ENCODE measurements at regions not wholly inside any gene's neighbourhood (a gene's known extent, or its start where the extent isn't known, plus 50 kb on each side); places are given as distances from the start of the nearest gene placed in this dataset.
A peak's percentile ranks its signal among the peaks of the same experiment; 100 is the strongest.

DNA sequence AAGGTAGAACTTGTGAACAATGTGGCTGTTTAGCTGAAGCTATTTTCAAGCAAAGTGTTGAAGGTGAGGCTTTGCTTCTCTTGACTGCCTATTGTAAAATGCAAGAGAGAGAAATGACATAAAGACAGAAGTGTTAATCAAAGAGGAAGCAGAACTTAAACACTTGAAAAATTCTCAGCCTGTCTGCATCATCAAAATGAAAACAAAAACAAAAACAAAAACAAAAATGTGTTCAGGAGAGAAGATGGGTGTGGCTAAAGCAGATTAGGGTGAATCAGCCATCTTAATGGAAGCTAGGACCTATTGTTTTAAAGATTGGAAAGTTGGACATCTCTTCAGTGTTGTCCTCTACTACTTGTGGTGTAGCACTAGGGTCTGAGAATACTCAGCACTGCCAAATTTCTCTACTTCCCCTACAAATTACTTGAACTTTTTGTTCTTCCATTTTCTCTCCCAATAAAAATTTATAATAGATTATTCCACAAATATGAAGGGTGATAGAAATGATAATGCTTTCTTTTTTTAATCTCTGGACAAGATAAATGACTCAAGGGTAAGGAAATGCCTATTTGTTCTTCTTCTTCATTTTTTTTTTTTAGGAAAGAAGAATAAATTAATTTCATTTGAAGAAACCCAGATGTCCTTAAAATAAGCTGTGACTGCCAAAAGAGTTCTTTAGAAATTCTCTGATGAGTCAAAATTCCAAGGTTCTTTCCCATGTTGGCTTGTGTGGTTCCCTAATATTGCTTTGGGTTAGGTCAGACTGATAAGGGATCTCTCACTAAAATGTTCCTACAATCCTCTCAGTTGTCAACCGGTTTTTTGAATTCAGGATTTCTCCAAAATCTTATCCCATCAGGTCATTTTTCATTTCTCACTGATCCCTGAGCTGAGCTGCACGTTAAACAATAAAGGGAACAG lies 571.2 kb upstream of the ZEB2 start:
- no peak overlapping the region for H2BK5ac ChIP-seq (ENCODE audit: low read depth, low read length, poor library complexity, severe bottlenecking)
- H3K36me3 ChIP-seq (ENCODE audit: control insufficient read depth in 1 of 2, insufficient read depth in 2 of 2, low read depth in 1 of 2, low read length in 2 of 2) = no peaks in the 10 kb centered on the region
- no peak overlapping the region for H4K91ac ChIP-seq (ENCODE audit: low read length)
- H2BK120ac ChIP-seq (ENCODE audit: low read depth, low read length) = no peak overlapping the region
- no peak overlapping the region for H3K9ac ChIP-seq (ENCODE audit: low read length)
- WGBS = 54% methylated on average over 1 of the region's 2 CpGs
- H4K8ac ChIP-seq (ENCODE audit: low read length) = no peak overlapping the region
- H2BK12ac ChIP-seq (ENCODE audit: low read length in 2 of 2) = no peak overlapping the region
- H3K4me2 ChIP-seq (ENCODE audit: low read length, poor library complexity, severe bottlenecking) = no peak overlapping the region
- DNase-seq = peak; percentile 65
- no peak overlapping the region for H3K18ac ChIP-seq (ENCODE audit: low read depth in 1 of 2, low read length in 2 of 2)
- H3K4me1 ChIP-seq (ENCODE audit: control insufficient read depth, insufficient read depth, low read depth, low read length) = no peaks in the 10 kb centered on the region
- no peak overlapping the region for H3K4me3 ChIP-seq (ENCODE audit: insufficient read depth in 1 of 2, low read depth in 1 of 2, low read length in 2 of 2)
- H2AFZ ChIP-seq (ENCODE audit: low read depth, low read length) = no peak overlapping the region
- H3K14ac ChIP-seq (ENCODE audit: low read length in 2 of 2) = no peak overlapping the region
- H3K27me3 ChIP-seq (ENCODE audit: control insufficient read depth in 1 of 2, insufficient read depth in 1 of 2, low read length in 2 of 2) = no peaks in the 10 kb centered on the region
- H3K79me1 ChIP-seq (replicated peaks; ENCODE audit: low read length, poor library complexity, severe bottlenecking) = peaks cover 2% of the 10 kb centered on the region
- peaks cover 7% of the 10 kb centered on the region for H3K9me3 ChIP-seq (ENCODE audit: control insufficient read depth, low read length)
- H2BK15ac ChIP-seq (ENCODE audit: low read depth, poor library complexity, severe bottlenecking) = no peak overlapping the region
- H3K4ac ChIP-seq (ENCODE audit: low read depth in 1 of 2, low read length in 2 of 2) = no peak overlapping the region
- H3K23ac ChIP-seq (ENCODE audit: low read length in 2 of 2) = no peak overlapping the region
- H3K27ac ChIP-seq (ENCODE audit: low read length, poor library complexity, severe bottlenecking) = no peak overlapping the region
- H2AK5ac ChIP-seq (ENCODE audit: low read length, severe bottlenecking) = no peak overlapping the region

DNA sequence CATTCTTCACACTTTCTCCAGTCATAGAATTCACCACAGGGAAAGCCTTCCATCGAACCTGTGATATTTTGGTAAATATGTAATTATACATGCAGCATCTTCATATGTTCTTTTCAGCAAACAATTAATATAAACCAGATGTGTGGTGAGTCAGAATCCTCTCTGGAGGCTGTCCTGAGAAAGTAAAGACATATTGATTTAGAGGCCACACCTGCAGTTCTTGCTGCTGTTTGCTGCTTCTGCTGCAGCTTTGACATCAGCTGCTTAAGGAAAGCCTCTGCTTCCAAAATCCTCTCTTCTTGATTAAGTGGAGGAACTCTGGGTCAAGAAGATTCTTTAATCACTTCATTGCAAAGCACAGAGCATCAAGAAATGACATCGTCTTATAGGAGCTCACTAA lies 568.8 kb upstream of the ZEB2 start:
- WGBS = no CpG with 5 or more reads among the region's 2 CpGs

DNA sequence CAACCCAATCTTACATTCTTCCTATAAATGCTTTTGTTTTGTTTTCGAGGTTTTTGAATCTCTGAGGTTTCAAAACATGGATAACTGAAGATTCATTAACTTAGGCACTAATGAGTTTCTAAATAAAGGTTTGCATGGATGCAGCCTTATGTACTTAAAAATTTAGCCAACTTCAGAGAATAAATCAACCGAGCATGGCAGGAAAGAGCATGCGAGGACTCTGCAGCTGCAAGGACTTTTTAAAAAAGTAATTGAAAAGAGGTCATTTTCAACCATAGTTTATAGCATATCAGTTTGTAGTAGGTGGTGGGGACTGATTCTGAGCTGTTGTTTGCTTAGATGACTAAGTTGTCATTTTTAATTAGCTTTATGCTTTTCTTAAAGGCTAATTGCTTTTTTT lies 567.0 kb upstream of the ZEB2 start:
- Histone ChIP-seq H2BK120ac (ENCODE audit: low read depth, low read length) (no peak overlapping the region), H3K9ac (ENCODE audit: low read length) (no peak overlapping the region), H2BK5ac (ENCODE audit: low read depth, low read length, poor library complexity, severe bottlenecking) (no peak overlapping the region), H2BK15ac (ENCODE audit: low read depth, poor library complexity, severe bottlenecking) (no peak overlapping the region), H3K27me3 (ENCODE audit: control insufficient read depth in 1 of 2, insufficient read depth in 1 of 2, low read length in 2 of 2) (no peaks in the 10 kb centered on the region), H2BK12ac (ENCODE audit: low read length in 2 of 2) (no peak overlapping the region), H3K79me1 (replicated peaks; ENCODE audit: low read length, poor library complexity, severe bottlenecking) (no peaks in the 10 kb centered on the region), H3K4me3 (ENCODE audit: insufficient read depth in 1 of 2, low read depth in 1 of 2, low read length in 2 of 2) (no peak overlapping the region), H3K27ac (ENCODE audit: low read length, poor library complexity, severe bottlenecking) (no peak overlapping the region), H3K4ac (ENCODE audit: low read depth in 1 of 2, low read length in 2 of 2) (no peak overlapping the region), H3K4me1 (ENCODE audit: control insufficient read depth, insufficient read depth, low read depth, low read length) (no peaks in the 10 kb centered on the region), H2AK5ac (ENCODE audit: low read length, severe bottlenecking) (no peak overlapping the region), H3K18ac (ENCODE audit: low read depth in 1 of 2, low read length in 2 of 2) (no peak overlapping the region), H3K36me3 (ENCODE audit: control insufficient read depth in 1 of 2, insufficient read depth in 2 of 2, low read depth in 1 of 2, low read length in 2 of 2) (no peaks in the 10 kb centered on the region), H4K91ac (ENCODE audit: low read length) (no peak overlapping the region), H3K9me3 (ENCODE audit: control insufficient read depth, low read length) (peaks cover 7% of the 10 kb centered on the region), H3K4me2 (ENCODE audit: low read length, poor library complexity, severe bottlenecking) (no peak overlapping the region), H2AFZ (ENCODE audit: low read depth, low read length) (no peak overlapping the region), H3K14ac (ENCODE audit: low read length in 2 of 2) (no peak overlapping the region), H3K23ac (ENCODE audit: low read length in 2 of 2) (no peak overlapping the region), H4K8ac (ENCODE audit: low read length) (no peak overlapping the region)
- DNase-seq = no peak
- WGBS = 46% methylated on average over 2 of the region's 3 CpGs

More for the DNA sequence above, 568.8 kb upstream of the ZEB2 start:
- Histone ChIP-seq H3K4ac (ENCODE audit: low read depth in 1 of 2, low read length in 2 of 2) (no peak overlapping the region), H3K79me1 (replicated peaks; ENCODE audit: low read length, poor library complexity, severe bottlenecking) (peaks cover 2% of the 10 kb centered on the region), H2BK120ac (ENCODE audit: low read depth, low read length) (no peak overlapping the region), H2BK12ac (ENCODE audit: low read length in 2 of 2) (no peak overlapping the region), H3K23ac (ENCODE audit: low read length in 2 of 2) (no peak overlapping the region), H2AFZ (ENCODE audit: low read depth, low read length) (no peak overlapping the region), H2BK5ac (ENCODE audit: low read depth, low read length, poor library complexity, severe bottlenecking) (no peak overlapping the region), H2AK5ac (ENCODE audit: low read length, severe bottlenecking) (no peak overlapping the region), H3K4me1 (ENCODE audit: control insufficient read depth, insufficient read depth, low read depth, low read length) (no peaks in the 10 kb centered on the region), H3K27ac (ENCODE audit: low read length, poor library complexity, severe bottlenecking) (no peak overlapping the region), H3K9me3 (ENCODE audit: control insufficient read depth, low read length) (peaks cover 7% of the 10 kb centered on the region), H3K4me2 (ENCODE audit: low read length, poor library complexity, severe bottlenecking) (no peak overlapping the region), H3K9ac (ENCODE audit: low read length) (no peak overlapping the region), H3K4me3 (ENCODE audit: insufficient read depth in 1 of 2, low read depth in 1 of 2, low read length in 2 of 2) (no peak overlapping the region), H4K8ac (ENCODE audit: low read length) (no peak overlapping the region), H4K91ac (ENCODE audit: low read length) (no peak overlapping the region), H3K36me3 (ENCODE audit: control insufficient read depth in 1 of 2, insufficient read depth in 2 of 2, low read depth in 1 of 2, low read length in 2 of 2) (no peaks in the 10 kb centered on the region), H3K27me3 (ENCODE audit: control insufficient read depth in 1 of 2, insufficient read depth in 1 of 2, low read length in 2 of 2) (no peaks in the 10 kb centered on the region), H2BK15ac (ENCODE audit: low read depth, poor library complexity, severe bottlenecking) (no peak overlapping the region), H3K14ac (ENCODE audit: low read length in 2 of 2) (no peak overlapping the region), H3K18ac (ENCODE audit: low read depth in 1 of 2, low read length in 2 of 2) (no peak overlapping the region)
- DNase-seq = no peak

DNA sequence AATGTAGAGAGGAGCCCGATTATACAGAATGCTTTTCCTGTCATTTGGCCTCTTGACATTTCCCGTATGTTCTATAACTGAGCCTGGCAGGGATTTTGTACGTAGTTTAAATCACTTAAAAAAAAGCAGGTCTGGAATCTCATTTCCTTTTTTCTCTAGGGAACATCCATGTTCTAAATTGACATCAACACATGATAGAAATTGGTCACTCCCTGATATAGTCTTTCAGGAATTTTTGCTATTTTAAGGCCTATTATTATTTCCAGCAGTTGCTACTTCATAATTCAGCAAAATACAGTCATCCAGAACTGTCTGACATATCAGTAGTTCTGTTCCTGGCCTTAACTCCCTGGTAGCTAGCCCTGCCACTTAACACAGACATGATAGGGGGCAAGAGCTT lies 565.7 kb upstream of the ZEB2 start:
- Histone ChIP-seq H4K91ac (ENCODE audit: low read length) (no peak overlapping the region), H3K18ac (ENCODE audit: low read depth in 1 of 2, low read length in 2 of 2) (peak overlapping the region in 1 of 2 experiments; percentile 75), H3K9me3 (ENCODE audit: control insufficient read depth, low read length) (peaks cover 4% of the 10 kb centered on the region), H3K4me3 (ENCODE audit: insufficient read depth in 1 of 2, low read depth in 1 of 2, low read length in 2 of 2) (no peak overlapping the region), H3K4me2 (ENCODE audit: low read length, poor library complexity, severe bottlenecking) (no peak overlapping the region), H2BK15ac (ENCODE audit: low read depth, poor library complexity, severe bottlenecking) (no peak overlapping the region), H3K79me1 (replicated peaks; ENCODE audit: low read length, poor library complexity, severe bottlenecking) (no peaks in the 10 kb centered on the region), H2BK5ac (ENCODE audit: low read depth, low read length, poor library complexity, severe bottlenecking) (no peak overlapping the region), H3K36me3 (ENCODE audit: control insufficient read depth in 1 of 2, insufficient read depth in 2 of 2, low read depth in 1 of 2, low read length in 2 of 2) (no peaks in the 10 kb centered on the region), H2AFZ (ENCODE audit: low read depth, low read length) (no peak overlapping the region), H3K4me1 (ENCODE audit: control insufficient read depth, insufficient read depth, low read depth, low read length) (no peaks in the 10 kb centered on the region), H3K14ac (ENCODE audit: low read length in 2 of 2) (no peak overlapping the region), H3K27ac (ENCODE audit: low read length, poor library complexity, severe bottlenecking) (no peak overlapping the region), H3K4ac (ENCODE audit: low read depth in 1 of 2, low read length in 2 of 2) (no peak overlapping the region), H2AK5ac (ENCODE audit: low read length, severe bottlenecking) (no peak overlapping the region), H3K23ac (ENCODE audit: low read length in 2 of 2) (no peak overlapping the region), H3K27me3 (ENCODE audit: control insufficient read depth in 1 of 2, insufficient read depth in 1 of 2, low read length in 2 of 2) (no peaks in the 10 kb centered on the region), H2BK12ac (ENCODE audit: low read length in 2 of 2) (peak overlapping the region in 1 of 2 experiments; percentile 63), H4K8ac (ENCODE audit: low read length) (no peak overlapping the region), H3K9ac (ENCODE audit: low read length) (peak overlapping the region; percentile 37), H2BK120ac (ENCODE audit: low read depth, low read length) (no peak overlapping the region)
- peak; percentile 53 for DNase-seq
- 37% methylated on average over 3 of the region's 3 CpGs for WGBS
